Epithelial cell of proximal tubule (primary cell): ENCODE measurements at regions not wholly inside any gene's neighbourhood (a gene's known extent, or its start where the extent isn't known, plus 50 kb on each side); places are given as distances from the start of the nearest gene placed in this dataset.
"Not testable (repeated sequence)": the region's sequence is repeated elsewhere in the genome, so short reads cannot be mapped to it uniquely, and the experiment has no call there.

ENCODE experiments used
- DNase-seq: peaks from one replicate; pipeline ENCODE4 v3.0.0-alpha.2; 2011; ENCODE audit warnings: low read depth
- H3K4me3 ChIP-seq: 2 replicates; pipeline ENCODE4 v1.5.1; 2011; ENCODE audit warnings: low read depth, mild to moderate bottlenecking, low read length
- TF ChIP-seq, protein P1 (sequence below): conservative IDR thresholded peaks from 2 replicates; pipeline ENCODE4 v1.5.1; 2012; ENCODE audit warnings: low read depth, mild to moderate bottlenecking, low read length

DNA sequence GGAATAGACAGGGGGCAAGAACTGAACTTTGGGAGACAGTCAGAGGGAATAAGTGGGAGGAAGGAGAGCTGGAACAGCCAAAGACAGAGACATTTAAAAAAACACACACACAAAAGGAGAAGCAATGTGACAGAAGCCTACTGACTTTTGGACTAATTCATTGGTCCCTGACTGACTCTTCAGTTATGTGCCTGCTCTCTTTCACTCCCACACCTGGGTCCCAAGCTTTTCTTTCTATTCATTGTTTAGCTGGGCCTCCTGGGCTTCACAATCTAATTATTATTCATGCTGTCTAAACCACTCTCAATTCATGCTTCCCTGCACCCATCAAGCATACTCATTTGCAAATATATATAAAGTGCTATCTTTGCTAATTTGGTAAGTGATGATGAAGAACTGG, 139.2 kb upstream of the IRS4 start:
- no peak overlapping the region for H3K4me3 ChIP-seq
- TF ChIP-seq, protein P1, sequence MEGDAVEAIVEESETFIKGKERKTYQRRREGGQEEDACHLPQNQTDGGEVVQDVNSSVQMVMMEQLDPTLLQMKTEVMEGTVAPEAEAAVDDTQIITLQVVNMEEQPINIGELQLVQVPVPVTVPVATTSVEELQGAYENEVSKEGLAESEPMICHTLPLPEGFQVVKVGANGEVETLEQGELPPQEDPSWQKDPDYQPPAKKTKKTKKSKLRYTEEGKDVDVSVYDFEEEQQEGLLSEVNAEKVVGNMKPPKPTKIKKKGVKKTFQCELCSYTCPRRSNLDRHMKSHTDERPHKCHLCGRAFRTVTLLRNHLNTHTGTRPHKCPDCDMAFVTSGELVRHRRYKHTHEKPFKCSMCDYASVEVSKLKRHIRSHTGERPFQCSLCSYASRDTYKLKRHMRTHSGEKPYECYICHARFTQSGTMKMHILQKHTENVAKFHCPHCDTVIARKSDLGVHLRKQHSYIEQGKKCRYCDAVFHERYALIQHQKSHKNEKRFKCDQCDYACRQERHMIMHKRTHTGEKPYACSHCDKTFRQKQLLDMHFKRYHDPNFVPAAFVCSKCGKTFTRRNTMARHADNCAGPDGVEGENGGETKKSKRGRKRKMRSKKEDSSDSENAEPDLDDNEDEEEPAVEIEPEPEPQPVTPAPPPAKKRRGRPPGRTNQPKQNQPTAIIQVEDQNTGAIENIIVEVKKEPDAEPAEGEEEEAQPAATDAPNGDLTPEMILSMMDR: no peak
- no peak for DNase-seq

DNA sequence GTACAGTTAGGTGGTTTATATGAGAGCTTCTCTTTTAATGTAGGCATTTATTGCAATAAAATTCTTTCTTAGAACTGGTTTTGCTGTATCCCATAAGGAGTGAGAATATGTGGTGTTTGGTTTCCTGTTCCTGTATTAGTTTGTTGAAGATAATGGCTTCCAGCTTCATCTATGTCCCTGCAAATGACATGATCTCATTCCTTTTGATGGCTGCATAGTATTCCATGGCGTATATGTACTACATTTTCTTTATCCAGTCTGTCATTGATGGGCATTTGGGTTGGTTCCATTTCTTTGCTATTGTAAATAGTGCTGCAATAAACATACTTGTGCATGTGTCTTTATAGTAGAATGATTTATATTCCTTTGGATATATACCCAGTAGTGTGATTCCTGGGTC, 106.7 kb upstream of the IRS4 start:
- not testable (repeated sequence) for H3K4me3 ChIP-seq, DNase-seq

DNA sequence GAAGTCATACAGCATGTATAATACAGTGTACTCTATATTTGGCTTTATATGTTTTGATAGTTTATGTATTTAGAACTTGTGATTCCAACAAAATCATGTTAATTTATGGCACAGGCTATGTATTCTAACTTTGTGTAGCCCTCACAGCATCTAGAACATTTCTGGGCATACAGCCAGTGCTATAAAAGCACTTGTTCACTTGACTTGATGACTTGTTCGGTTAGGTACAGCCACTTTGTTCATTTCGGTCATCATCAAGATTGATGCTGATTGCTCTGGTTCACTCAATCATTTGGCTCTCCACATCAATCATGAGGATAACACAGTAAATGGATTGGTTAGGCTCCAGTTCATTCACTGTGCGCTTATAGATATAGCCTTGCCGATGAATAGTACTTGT, 97.6 kb upstream of the IRS4 start:
- H3K4me3 ChIP-seq: no peak overlapping the region
- TF ChIP-seq, protein P1: no peak

DNA sequence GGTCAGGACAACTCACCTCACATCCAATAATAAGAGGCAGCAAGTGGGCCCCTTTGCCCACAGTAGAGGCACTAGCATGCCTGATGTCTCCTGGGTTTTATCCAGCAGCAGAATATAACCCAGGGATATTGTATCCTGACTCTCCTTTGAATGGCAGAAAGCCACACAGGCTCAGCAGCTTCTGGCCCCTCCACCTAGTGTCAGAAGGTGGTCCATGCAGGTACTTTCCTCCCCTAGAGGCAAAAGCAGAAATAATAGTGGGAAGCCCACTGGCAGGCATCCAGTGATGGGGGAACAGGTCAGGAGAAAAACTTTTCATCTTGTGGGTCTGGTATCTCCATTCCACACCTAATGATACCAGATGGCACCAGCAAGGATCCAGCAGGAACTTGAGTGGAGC, 75.5 kb upstream of the IRS4 start:
- H3K4me3 ChIP-seq: no peak overlapping the region
- TF ChIP-seq, protein P1: no peak
- DNase-seq: no peak

More for the DNA sequence above, 97.6 kb upstream of the IRS4 start:
- DNase-seq: no peak

DNA sequence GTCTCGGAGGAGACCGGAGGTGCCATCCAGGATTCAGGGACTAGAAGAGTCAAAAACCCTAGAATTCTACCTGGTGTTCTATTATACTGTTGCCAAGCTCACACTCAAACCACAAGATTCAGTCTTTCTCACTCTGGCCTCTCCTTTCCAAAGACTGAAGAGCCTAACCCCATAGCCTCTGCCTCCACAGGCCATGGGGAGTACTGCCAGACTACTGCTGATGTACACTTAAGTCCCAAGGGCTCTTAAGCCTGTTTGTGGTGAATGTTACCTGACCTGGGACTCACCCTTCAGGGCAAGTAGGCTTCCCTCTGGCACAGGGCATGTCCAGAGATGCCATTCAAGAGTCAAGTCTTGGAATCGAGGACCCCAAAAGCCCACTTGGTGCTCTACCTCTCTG, 58.9 kb upstream of the IRS4 start:
- H3K4me3 ChIP-seq: no peak overlapping the region
- no peak for DNase-seq
- TF ChIP-seq, protein P1: no peak
